NT2/D1 (cell line): ENCODE measurements at regions not wholly inside any gene's neighbourhood (a gene's known extent, or its start where the extent isn't known, plus 50 kb on each side); places are given as distances from the start of the nearest gene placed in this dataset.

Source experiments
- DNase-seq: peaks from one replicate; pipeline ENCODE4 v3.0.0-alpha.2; 2011; ENCODE audit warnings: low read depth, low spot score
- H3K27me3 ChIP-seq: 2 replicates; pipeline ENCODE4 v1.6.0; 2011; ENCODE audit warnings: mild to moderate bottlenecking; ENCODE audit not compliant: insufficient read length, insufficient read depth
- H3K36me3 ChIP-seq: 2 replicates; pipeline ENCODE4 v1.6.1; 2011; ENCODE audit warnings: mild to moderate bottlenecking, low read length, mixed read lengths; ENCODE audit not compliant: insufficient read depth, insufficient read length
- H3K4me1 ChIP-seq: 2 replicates; pipeline ENCODE4 v1.5.1; 2011; ENCODE audit not compliant: insufficient read depth, insufficient read length
- H3K4me3 ChIP-seq: 2 replicates; pipeline ENCODE4 v1.5.1; 2011; ENCODE audit warnings: low read depth; ENCODE audit not compliant: insufficient read length
- H3K9ac ChIP-seq: 2 replicates; pipeline ENCODE4 v1.6.0; 2011; ENCODE audit warnings: low read depth; ENCODE audit not compliant: insufficient read length
- H3K9me3 ChIP-seq: 2 replicates; pipeline ENCODE4 v1.5.1; 2011; ENCODE audit warnings: mild to moderate bottlenecking, low read length; ENCODE audit not compliant: insufficient read depth
- SUZ12 ChIP-seq: IDR thresholded peaks from 2 replicates; pipeline ENCODE4 v1.6.1; 2011; ENCODE audit not compliant: insufficient read length, insufficient read depth; ENCODE audit errors: extremely low read depth
- YY1 ChIP-seq: IDR thresholded peaks from 2 replicates; pipeline ENCODE4 v1.6.1; 2011; ENCODE audit not compliant: insufficient read length, insufficient read depth
- ZNF274 ChIP-seq: IDR thresholded peaks from 2 replicates; pipeline ENCODE4 v1.6.1; 2011; ENCODE audit warnings: mild to moderate bottlenecking, low read depth, low read length

GRCh38 chr5:167489202-167489601 lies 802.2 kb upstream of the WWC1 start:
- TF ChIP-seq SUZ12 (no peak), YY1 (no peak), ZNF274 (no peak)
- no peaks in the 10 kb centered on the region for H3K9me3 ChIP-seq
- no peaks in the 10 kb centered on the region for H3K4me1 ChIP-seq
- DNase-seq, result no peak
- H3K9ac ChIP-seq, result no peak overlapping the region
- no peak overlapping the region for H3K4me3 ChIP-seq
- no peaks in the 10 kb centered on the region for H3K27me3 ChIP-seq
- H3K36me3 ChIP-seq, result no peaks in the 10 kb centered on the region

GRCh38 chr5:167503926-167504720 lies 787.3 kb upstream of the WWC1 start:
- Histone ChIP-seq H3K27me3 (no peaks in the 10 kb centered on the region), H3K9me3 (no peaks in the 10 kb centered on the region), H3K9ac (no peak overlapping the region), H3K36me3 (no peaks in the 10 kb centered on the region), H3K4me1 (no peaks in the 10 kb centered on the region), H3K4me3 (no peak overlapping the region)
- TF ChIP-seq SUZ12 (no peak), YY1 (no peak)
- DNase-seq, result no peak

DNA sequence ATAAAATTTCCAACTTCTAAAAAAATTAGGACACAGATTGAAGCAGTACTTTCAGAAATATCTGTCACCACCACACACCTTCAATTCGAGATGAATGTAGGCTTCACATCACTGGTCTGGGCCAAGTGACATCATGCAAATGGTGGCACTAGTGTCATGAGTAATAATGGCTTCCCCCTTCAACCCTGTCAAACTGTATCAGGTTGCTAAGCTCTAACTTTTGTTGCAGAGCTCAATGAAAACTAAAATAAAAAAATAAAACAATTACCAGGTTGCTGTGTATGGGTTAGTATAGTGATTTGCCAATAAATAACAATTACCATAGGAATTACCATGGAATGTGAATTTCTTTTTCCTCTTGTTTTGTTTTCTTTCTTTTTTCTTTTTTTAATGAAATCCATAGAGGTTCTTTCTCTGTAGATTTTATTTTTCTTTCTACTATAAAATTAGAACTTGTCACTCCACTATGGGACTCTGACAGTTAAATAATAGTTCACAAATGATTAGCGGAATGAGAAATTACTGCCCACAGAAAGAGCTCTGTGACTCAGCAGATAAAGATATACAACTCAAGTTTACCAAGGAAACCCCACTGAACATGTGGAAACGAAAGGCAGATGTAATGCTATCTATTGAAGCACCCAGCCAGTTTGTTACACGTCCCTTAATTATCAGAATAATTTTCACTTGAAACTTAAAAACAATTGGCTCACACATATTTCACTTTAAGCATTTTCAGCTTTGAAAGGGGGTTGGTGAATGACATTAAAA lies 783.8 kb upstream of the WWC1 start:
- Histone ChIP-seq H3K36me3 (no peaks in the 10 kb centered on the region), H3K9ac (no peak overlapping the region), H3K9me3 (no peaks in the 10 kb centered on the region), H3K4me3 (no peak overlapping the region), H3K27me3 (no peaks in the 10 kb centered on the region), H3K4me1 (no peaks in the 10 kb centered on the region)
- DNase-seq, result no peak
- no peak for TF ChIP-seq SUZ12
- TF ChIP-seq ZNF274, result no peak
- no peak for TF ChIP-seq YY1

DNA sequence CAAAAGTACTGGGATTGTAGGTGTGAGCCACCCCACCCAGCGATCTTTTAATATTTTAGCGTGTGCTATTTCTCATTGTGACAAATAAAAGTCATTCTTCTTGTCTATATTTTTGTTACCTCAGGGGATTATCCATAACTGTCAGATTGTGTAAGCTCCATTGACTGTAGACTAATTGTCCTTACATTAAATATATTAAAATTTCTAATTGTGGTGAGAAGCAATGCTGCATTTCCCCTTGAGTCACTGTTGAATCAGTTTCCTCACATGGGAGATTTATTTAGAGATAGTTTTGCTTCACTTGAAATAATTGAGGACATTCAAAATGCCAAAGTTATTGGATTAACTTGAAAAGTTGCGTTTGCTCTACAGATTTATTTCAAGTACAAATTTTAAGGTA lies 782.4 kb upstream of the WWC1 start:
- Histone ChIP-seq H3K4me3 (no peak overlapping the region), H3K36me3 (no peaks in the 10 kb centered on the region), H3K9me3 (no peaks in the 10 kb centered on the region), H3K9ac (no peak overlapping the region), H3K27me3 (no peaks in the 10 kb centered on the region), H3K4me1 (no peaks in the 10 kb centered on the region)
- DNase-seq, result no peak
- TF ChIP-seq SUZ12, result no peak
- TF ChIP-seq ZNF274, result no peak
- no peak for TF ChIP-seq YY1

DNA sequence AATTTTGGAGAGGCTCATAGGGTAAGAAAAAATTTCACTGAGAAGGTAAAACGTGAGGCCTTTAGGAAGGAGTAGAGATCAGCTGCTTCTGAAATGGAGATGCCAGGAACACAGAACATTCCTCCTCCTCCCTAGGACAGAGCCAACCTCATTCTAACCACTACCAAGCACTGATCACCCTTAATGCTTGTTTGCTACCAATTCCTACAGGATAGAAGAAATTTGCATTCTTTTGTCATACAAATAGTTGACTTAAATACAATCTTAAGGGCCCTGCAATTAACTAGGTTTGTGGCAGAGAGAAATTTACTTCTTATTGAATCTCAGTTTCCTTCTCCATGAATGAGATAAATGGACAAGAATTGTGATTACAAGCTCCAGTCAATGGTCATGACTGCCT lies 780.2 kb upstream of the WWC1 start:
- peak; percentile 54 for DNase-seq
- Histone ChIP-seq H3K4me1 (no peaks in the 10 kb centered on the region), H3K4me3 (no peak overlapping the region), H3K27me3 (no peaks in the 10 kb centered on the region), H3K36me3 (no peaks in the 10 kb centered on the region), H3K9me3 (no peaks in the 10 kb centered on the region), H3K9ac (no peak overlapping the region)
- TF ChIP-seq SUZ12, result no peak
- TF ChIP-seq YY1, result no peak
- TF ChIP-seq ZNF274, result no peak

- TF ChIP-seq ZNF274 (no peak), YY1 (no peak), SUZ12 (no peak)
- H3K9me3 ChIP-seq, result no peaks in the 10 kb centered on the region
- H3K27me3 ChIP-seq, result no peaks in the 10 kb centered on the region
- H3K4me1 ChIP-seq, result no peaks in the 10 kb centered on the region
- no peak overlapping the region for H3K4me3 ChIP-seq
- H3K36me3 ChIP-seq, result no peaks in the 10 kb centered on the region
- no peak for DNase-seq
- no peak overlapping the region for H3K9ac ChIP-seq
These were observed 779.3 kb upstream of the WWC1 start for GRCh38 chr5:167512111-167512510.

DNA sequence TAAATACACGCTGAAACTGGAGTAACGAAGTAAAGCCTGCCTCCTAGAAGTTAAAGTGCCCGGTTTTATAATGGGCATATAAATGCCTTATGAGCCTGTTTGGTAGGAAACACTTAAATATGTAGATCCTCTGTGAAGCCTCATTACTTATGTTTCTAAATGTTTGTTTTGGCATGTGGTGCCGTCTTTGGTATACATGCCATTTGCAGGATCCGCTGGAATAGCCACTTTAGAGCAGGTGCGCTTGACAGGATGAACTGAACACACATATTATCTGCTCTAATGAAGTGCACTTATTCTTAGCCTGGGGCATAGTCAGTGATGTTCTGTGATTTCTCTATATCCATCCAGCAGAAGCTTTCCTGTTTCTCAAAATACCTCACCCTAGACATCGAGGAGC lies 778.1 kb upstream of the WWC1 start:
- no peak overlapping the region for H3K4me3 ChIP-seq
- H3K9ac ChIP-seq, result no peak overlapping the region
- no peak for DNase-seq
- H3K4me1 ChIP-seq, result no peaks in the 10 kb centered on the region
- no peaks in the 10 kb centered on the region for H3K27me3 ChIP-seq
- TF ChIP-seq ZNF274, result no peak
- no peak for TF ChIP-seq SUZ12
- H3K9me3 ChIP-seq, result no peaks in the 10 kb centered on the region
- H3K36me3 ChIP-seq, result no peaks in the 10 kb centered on the region
